Smooth muscle cell (in vitro differentiated cells): ENCODE measurements at regions not wholly inside any gene's neighbourhood (a gene's known extent, or its start where the extent isn't known, plus 50 kb on each side); places are given as distances from the start of the nearest gene placed in this dataset.
"Not testable (repeated sequence)": the region's sequence is repeated elsewhere in the genome, so short reads cannot be mapped to it uniquely, and the experiment has no call there.

ENCODE experiments used
- DNase-seq: peaks from one replicate; lab custom pipeline; 2025; ENCODE audit not compliant: unreplicated experiment; lab: John Stamatoyannopoulos, UW
- H2AFZ ChIP-seq: fragments of 200-600 bp; sonication (generic); 2 replicates; pipeline ENCODE4 v1.6.0; 2016; ENCODE audit warnings: antibody characterized with exemption, low read depth, mild to moderate bottlenecking
- H3F3A ChIP-seq: fragments of 200-600 bp; sonication (generic); 2 replicates; pipeline ENCODE4 v1.6.0; 2017; ENCODE audit warnings: antibody characterized with exemption, low read depth
- H3K27ac ChIP-seq: fragments of 200-600 bp; sonication (generic); 2 replicates; pipeline ENCODE4 v1.5.1; 2016; ENCODE audit warnings: low read depth, mild to moderate bottlenecking
- H3K27me3 ChIP-seq: fragments of 200-600 bp; sonication (generic); 2 replicates; pipeline ENCODE4 v1.6.1; 2016; ENCODE audit warnings: low read depth, mild to moderate bottlenecking
- H3K36me3 ChIP-seq: fragments of 200-600 bp; sonication (generic); 2 replicates; pipeline ENCODE4 v1.5.1; 2016; ENCODE audit warnings: low read depth
- H3K4me1 ChIP-seq: fragments of 200-600 bp; sonication (generic); 2 replicates; pipeline ENCODE4 v1.5.1; 2016; ENCODE audit warnings: low read depth
- H3K4me2 ChIP-seq: fragments of 200-600 bp; sonication (generic); 2 replicates; pipeline ENCODE4 v1.6.0; 2016; ENCODE audit warnings: mild to moderate bottlenecking
- H3K4me3 ChIP-seq: fragments of 200-600 bp; sonication (generic); 2 replicates; pipeline ENCODE4 v1.5.1; 2016; ENCODE audit warnings: mild to moderate bottlenecking
- H3K79me2 ChIP-seq: fragments of 200-600 bp; sonication (generic); 2 replicates; pipeline ENCODE4 v1.6.0; 2016; ENCODE audit warnings: low read depth, mild to moderate bottlenecking
- H3K9ac ChIP-seq: fragments of 200-600 bp; sonication (generic); 2 replicates; pipeline ENCODE4 v1.6.0; 2016; ENCODE audit warnings: low read depth
- H3K9me3 ChIP-seq: fragments of 200-600 bp; sonication (generic); replicated peaks from 2 replicates; pipeline ENCODE4 v1.5.1; 2016; ENCODE audit warnings: low read depth
- H4K20me1 ChIP-seq: fragments of 200-600 bp; sonication (generic); 2 replicates; pipeline ENCODE4 v1.6.0; 2016; ENCODE audit warnings: low read depth
- WGBS: methylation state at CpG from one replicate; pipeline ENCODE4 v1.1.7; 2016; ENCODE audit warnings: low lambda C conversion rate; 5-methylcytosine and 5-hydroxymethylcytosine counted together
- TF ChIP-seq, protein P1 (sequence below): fragments of 200-600 bp; sonication (generic); IDR thresholded peaks from 2 replicates; pipeline ENCODE4 v1.5.1; 2017; ENCODE audit warnings: borderline replicate concordance, mild to moderate bottlenecking, antibody characterized with exemption; ENCODE audit not compliant: insufficient read depth, poor library complexity, severe bottlenecking

DNA sequence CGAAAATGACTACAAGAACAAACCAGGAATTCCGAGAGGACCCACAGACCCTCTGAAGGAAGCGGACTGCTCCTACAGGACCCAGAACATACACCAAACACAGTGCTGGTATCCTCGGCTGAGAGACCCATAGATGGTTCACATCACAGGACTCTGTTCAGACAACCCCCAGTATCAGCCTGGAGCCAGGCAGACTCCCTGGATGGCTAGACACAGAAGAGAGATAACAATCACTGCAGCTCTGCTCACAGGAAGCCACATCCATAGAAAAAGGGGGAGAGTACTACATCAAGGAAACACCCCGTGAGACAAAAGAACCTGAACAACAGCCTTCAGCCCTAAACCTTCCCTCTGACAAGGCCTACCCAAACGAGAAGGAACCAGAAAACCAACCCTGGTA lies 434.0 kb upstream of the NR5A2 start:
- H3F3A ChIP-seq, result no peaks in the 10 kb centered on the region
- H3K9ac ChIP-seq, result no peak overlapping the region
- no peak overlapping the region for H3K4me2 ChIP-seq
- H4K20me1 ChIP-seq, result no peaks in the 10 kb centered on the region
- H3K4me3 ChIP-seq, result no peak overlapping the region
- no peaks in the 10 kb centered on the region for H3K79me2 ChIP-seq
- DNase-seq, result no peak
- no peaks in the 10 kb centered on the region for H3K36me3 ChIP-seq
- no peaks in the 10 kb centered on the region for H3K9me3 ChIP-seq
- no peaks in the 10 kb centered on the region for H3K27me3 ChIP-seq
- TF ChIP-seq, protein P1, sequence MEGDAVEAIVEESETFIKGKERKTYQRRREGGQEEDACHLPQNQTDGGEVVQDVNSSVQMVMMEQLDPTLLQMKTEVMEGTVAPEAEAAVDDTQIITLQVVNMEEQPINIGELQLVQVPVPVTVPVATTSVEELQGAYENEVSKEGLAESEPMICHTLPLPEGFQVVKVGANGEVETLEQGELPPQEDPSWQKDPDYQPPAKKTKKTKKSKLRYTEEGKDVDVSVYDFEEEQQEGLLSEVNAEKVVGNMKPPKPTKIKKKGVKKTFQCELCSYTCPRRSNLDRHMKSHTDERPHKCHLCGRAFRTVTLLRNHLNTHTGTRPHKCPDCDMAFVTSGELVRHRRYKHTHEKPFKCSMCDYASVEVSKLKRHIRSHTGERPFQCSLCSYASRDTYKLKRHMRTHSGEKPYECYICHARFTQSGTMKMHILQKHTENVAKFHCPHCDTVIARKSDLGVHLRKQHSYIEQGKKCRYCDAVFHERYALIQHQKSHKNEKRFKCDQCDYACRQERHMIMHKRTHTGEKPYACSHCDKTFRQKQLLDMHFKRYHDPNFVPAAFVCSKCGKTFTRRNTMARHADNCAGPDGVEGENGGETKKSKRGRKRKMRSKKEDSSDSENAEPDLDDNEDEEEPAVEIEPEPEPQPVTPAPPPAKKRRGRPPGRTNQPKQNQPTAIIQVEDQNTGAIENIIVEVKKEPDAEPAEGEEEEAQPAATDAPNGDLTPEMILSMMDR, result no peak
- 74% methylated on average over 6 of the region's 6 CpGs for WGBS
- no peaks in the 10 kb centered on the region for H3K4me1 ChIP-seq
- no peak overlapping the region for H3K27ac ChIP-seq
- H2AFZ ChIP-seq, result no peak overlapping the region

- H3K27me3 ChIP-seq, H2AFZ ChIP-seq, H3F3A ChIP-seq, H3K4me1 ChIP-seq, H3K4me3 ChIP-seq, H3K36me3 ChIP-seq, H3K9ac ChIP-seq, H3K4me2 ChIP-seq, H4K20me1 ChIP-seq, H3K27ac ChIP-seq, H3K9me3 ChIP-seq, DNase-seq, H3K79me2 ChIP-seq: not testable (repeated sequence)
- WGBS, result 98% methylated on average over 2 of the region's 2 CpGs
These were observed 431.1 kb upstream of the NR5A2 start for GRCh38 chr1:199596448-199596847.

DNA sequence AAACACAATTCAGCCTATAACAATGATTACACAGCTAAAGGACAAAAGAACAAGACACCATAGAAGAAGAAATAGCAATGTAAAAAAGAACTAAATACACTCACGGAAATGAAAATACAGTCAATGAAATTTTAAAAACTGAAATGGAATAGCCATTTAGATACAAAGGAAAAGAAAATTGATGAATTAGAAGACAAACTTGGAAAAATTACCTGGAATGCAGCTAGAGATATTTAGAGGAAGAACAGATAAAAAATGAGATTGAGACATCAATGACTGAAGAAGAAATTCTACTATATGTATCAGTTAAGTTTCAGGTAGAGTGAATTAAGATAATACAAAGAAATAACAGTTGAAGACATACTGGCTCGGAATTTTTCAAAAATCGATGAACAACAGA lies 430.4 kb upstream of the NR5A2 start:
- WGBS, result 92% methylated on average over 3 of the region's 3 CpGs
- Histone ChIP-seq H2AFZ (no peak overlapping the region), H3K9me3 (peaks cover under 1% of the 10 kb centered on the region), H3F3A (no peaks in the 10 kb centered on the region), H3K4me1 (no peaks in the 10 kb centered on the region), H3K27me3 (no peaks in the 10 kb centered on the region), H3K4me3 (no peak overlapping the region), H4K20me1 (no peaks in the 10 kb centered on the region), H3K9ac (no peak overlapping the region), H3K79me2 (no peaks in the 10 kb centered on the region), H3K27ac (no peak overlapping the region), H3K36me3 (no peaks in the 10 kb centered on the region), H3K4me2 (no peak overlapping the region)
- TF ChIP-seq, protein P1, result no peak
- DNase-seq, result no peak

- H3K4me2 ChIP-seq, result no peak overlapping the region
- TF ChIP-seq, protein P1, result no peak
- 90% methylated on average over 4 of the region's 4 CpGs for WGBS
- H3K9me3 ChIP-seq, result no peaks in the 10 kb centered on the region
- no peak overlapping the region for H2AFZ ChIP-seq
- no peaks in the 10 kb centered on the region for H3K27me3 ChIP-seq
- no peaks in the 10 kb centered on the region for H3F3A ChIP-seq
- no peak for DNase-seq
- no peak overlapping the region for H3K27ac ChIP-seq
- no peaks in the 10 kb centered on the region for H3K4me1 ChIP-seq
- no peaks in the 10 kb centered on the region for H3K36me3 ChIP-seq
- no peaks in the 10 kb centered on the region for H4K20me1 ChIP-seq
- no peak overlapping the region for H3K9ac ChIP-seq
- no peak overlapping the region for H3K4me3 ChIP-seq
- no peaks in the 10 kb centered on the region for H3K79me2 ChIP-seq
These were observed 419.1 kb upstream of the NR5A2 start for GRCh38 chr1:199608414-199608813.
